BE2C (cell line): ENCODE measurements at regions not wholly inside any gene's neighbourhood (a gene's known extent, or its start where the extent isn't known, plus 50 kb on each side); places are given as distances from the start of the nearest gene placed in this dataset.
"Not testable (repeated sequence)": the region's sequence is repeated elsewhere in the genome, so short reads cannot be mapped to it uniquely, and the experiment has no call there.

ENCODE experiments used
- DNase-seq: peaks from one replicate; pipeline ENCODE4 v3.0.0-alpha.2; 2020
- H3K27me3 ChIP-seq: fragments of 250-450 bp; sonication (Bioruptor Pico); 2 replicates; pipeline ENCODE4 v1.5.1; 2020; ENCODE audit warnings: mild to moderate bottlenecking
- H3K36me3 ChIP-seq: fragments of 250-450 bp; sonication (Bioruptor Pico); 2 replicates; pipeline ENCODE4 v1.5.1; 2020; ENCODE audit warnings: mild to moderate bottlenecking
- H3K4me1 ChIP-seq: fragments of 250-450 bp; sonication (Bioruptor Pico); 2 replicates; pipeline ENCODE4 v1.5.1; 2020
- H3K4me3 ChIP-seq: 2 replicates; pipeline ENCODE4 v1.5.1; 2011; ENCODE audit warnings: low read depth, low read length
- H3K9me3 ChIP-seq: fragments of 250-450 bp; sonication (Bioruptor Pico); 2 replicates; pipeline ENCODE4 v1.5.1; 2020
- CTCF ChIP-seq: IDR thresholded peaks from 2 replicates; pipeline ENCODE4 v1.5.1; 2012; ENCODE audit warnings: mild to moderate bottlenecking, low read depth, low read length

GRCh38 chr6:134662077-134662700 is 287.7 kb downstream of the ALDH8A1 start:
- no peaks in the 10 kb centered on the region for H3K27me3 ChIP-seq
- no peaks in the 10 kb centered on the region for H3K36me3 ChIP-seq
- H3K4me3 ChIP-seq = no peak overlapping the region
- H3K9me3 ChIP-seq = no peaks in the 10 kb centered on the region
- H3K4me1 ChIP-seq = no peaks in the 10 kb centered on the region
- no peak for TF ChIP-seq CTCF
- no peak for DNase-seq

- not testable (repeated sequence) for DNase-seq, H3K4me1 ChIP-seq, H3K27me3 ChIP-seq, H3K36me3 ChIP-seq, H3K9me3 ChIP-seq, H3K4me3 ChIP-seq
Measured at GRCh38 chr6:134659885-134660284, 290.0 kb downstream of the ALDH8A1 start.

GRCh38 chr6:134658596-134658995 is 291.3 kb downstream of the ALDH8A1 start:
- H3K36me3 ChIP-seq = no peaks in the 10 kb centered on the region
- no peak for TF ChIP-seq CTCF
- H3K27me3 ChIP-seq = no peaks in the 10 kb centered on the region
- no peaks in the 10 kb centered on the region for H3K9me3 ChIP-seq
- DNase-seq = no peak
- H3K4me3 ChIP-seq = no peak overlapping the region
- H3K4me1 ChIP-seq = no peaks in the 10 kb centered on the region

- no peaks in the 10 kb centered on the region for H3K27me3 ChIP-seq
- TF ChIP-seq CTCF = no peak
- H3K36me3 ChIP-seq = no peaks in the 10 kb centered on the region
- no peak for DNase-seq
- H3K4me3 ChIP-seq = no peak overlapping the region
- H3K9me3 ChIP-seq = no peaks in the 10 kb centered on the region
- no peaks in the 10 kb centered on the region for H3K4me1 ChIP-seq
Measured at GRCh38 chr6:134657751-134658527, 292.0 kb downstream of the ALDH8A1 start.

GRCh38 chr6:134657343-134657742 is 292.6 kb downstream of the ALDH8A1 start:
- no peaks in the 10 kb centered on the region for H3K36me3 ChIP-seq
- no peak overlapping the region for H3K4me3 ChIP-seq
- H3K27me3 ChIP-seq = no peaks in the 10 kb centered on the region
- TF ChIP-seq CTCF = no peak
- no peaks in the 10 kb centered on the region for H3K4me1 ChIP-seq
- no peak for DNase-seq
- no peaks in the 10 kb centered on the region for H3K9me3 ChIP-seq

- Histone ChIP-seq H3K36me3 (no peaks in the 10 kb centered on the region), H3K4me1 (no peaks in the 10 kb centered on the region), H3K4me3 (no peak overlapping the region), H3K27me3 (no peaks in the 10 kb centered on the region), H3K9me3 (no peaks in the 10 kb centered on the region)
- no peak for DNase-seq
- no peak for TF ChIP-seq CTCF
Measured at GRCh38 chr6:134654751-134655150, 295.1 kb downstream of the ALDH8A1 start.
